Kidney tubule cell (primary cell): ENCODE measurements at regions not wholly inside any gene's neighbourhood (a gene's known extent, or its start where the extent isn't known, plus 50 kb on each side); places are given as distances from the start of the nearest gene placed in this dataset.

Experiments
- DNase-seq: peaks from one replicate; pipeline ENCODE4 v3.0.0-alpha.2; 2018; ENCODE audit warnings: low spot score

GRCh38 chr1:208419746-208420420, 175.7 kb upstream of the PLXNA2 start:
- DNase-seq = no peak

- DNase-seq = no peak
Measured at GRCh38 chr1:208420696-208421095, 176.5 kb upstream of the PLXNA2 start.

- no peak for DNase-seq
Measured at GRCh38 chr1:208421486-208421885, 177.3 kb upstream of the PLXNA2 start.

GRCh38 chr1:208423526-208423925, 179.3 kb upstream of the PLXNA2 start:
- DNase-seq = no peak

GRCh38 chr1:208425096-208425495, 180.9 kb upstream of the PLXNA2 start:
- no peak for DNase-seq

- DNase-seq = no peak
Measured at GRCh38 chr1:208430220-208430619, 186.0 kb upstream of the PLXNA2 start.

- peak; percentile 84 for DNase-seq
Measured at GRCh38 chr1:208431721-208432120, 187.5 kb upstream of the PLXNA2 start.

GRCh38 chr1:208432346-208432745, 188.2 kb upstream of the PLXNA2 start:
- no peak for DNase-seq

- peak; percentile 73 for DNase-seq
Measured at GRCh38 chr1:208433086-208433485, 188.9 kb upstream of the PLXNA2 start.

- no peak for DNase-seq
Measured at GRCh38 chr1:208433971-208434370, 189.8 kb upstream of the PLXNA2 start.

GRCh38 chr1:208437401-208437800, 193.2 kb upstream of the PLXNA2 start:
- DNase-seq = peak; percentile 67

- no peak for DNase-seq
Measured at GRCh38 chr1:208438112-208438699, 194.0 kb upstream of the PLXNA2 start.

- peak; percentile 38 for DNase-seq
Measured at GRCh38 chr1:208445758-208446203, 201.6 kb upstream of the PLXNA2 start.

- no peak for DNase-seq
Measured at GRCh38 chr1:208446271-208446691, 202.1 kb upstream of the PLXNA2 start.

GRCh38 chr1:208448425-208448824, 204.2 kb upstream of the PLXNA2 start:
- no peak for DNase-seq

GRCh38 chr1:208449951-208450350, 205.8 kb upstream of the PLXNA2 start:
- DNase-seq = no peak

- no peak for DNase-seq
Measured at GRCh38 chr1:208450958-208451357, 206.8 kb upstream of the PLXNA2 start.

GRCh38 chr1:208455821-208456220, 211.6 kb upstream of the PLXNA2 start:
- DNase-seq = peak; percentile 55

- no peak for DNase-seq
Measured at GRCh38 chr1:208456487-208456886, 212.3 kb upstream of the PLXNA2 start.

- DNase-seq = no peak
Measured at GRCh38 chr1:208460823-208461222, 216.6 kb upstream of the PLXNA2 start.

GRCh38 chr1:208461680-208462079, 217.5 kb upstream of the PLXNA2 start:
- no peak for DNase-seq

- no peak for DNase-seq
Measured at GRCh38 chr1:208462761-208463160, 218.6 kb upstream of the PLXNA2 start.

GRCh38 chr1:208465266-208465665, 221.1 kb upstream of the PLXNA2 start:
- no peak for DNase-seq
